WTC11 (cell line): ENCODE measurements at regions not wholly inside any gene's neighbourhood (a gene's known extent, or its start where the extent isn't known, plus 50 kb on each side); places are given as distances from the start of the nearest gene placed in this dataset.

Experiments
- ATAC-seq: fragments of 200-7000 bp; cut with Tn5 transposase; 2 replicates; pipeline ENCODE4 v1.10.0; 2021; ENCODE audit warnings: mild to moderate bottlenecking, moderate library complexity
- CTCF ChIA-PET: fragments of 300-600 bp; sonication (Branson Sonifier 250); formaldehyde crosslinking; loops from one replicate; lab custom pipeline; 2021; ENCODE audit warnings: antibody characterized with exemption; lab: Charles Lee
- POLR2A ChIA-PET: fragments of 350-600 bp; sonication (Branson Sonifier 250); formaldehyde crosslinking; loops from one replicate; lab custom pipeline; 2021; ENCODE audit warnings: antibody characterized with exemption; lab: Charles Lee
- DNase-seq: peaks from one replicate; pipeline ENCODE4 v3.0.0; 2021; ENCODE audit warnings: low spot score
- H3K27ac Mint-ChIP-seq: 2 replicates; pipeline ENCODE4 v1.8.0; 2021; ENCODE audit warnings: mixed read lengths
- H3K27me3 Mint-ChIP-seq: 2 replicates; pipeline ENCODE4 v1.8.0; 2021; ENCODE audit warnings: low read depth, mild to moderate bottlenecking, moderate library complexity, mixed read lengths
- H3K36me3 Mint-ChIP-seq: 2 replicates; pipeline ENCODE4 v1.8.0; 2021; ENCODE audit warnings: mixed read lengths
- H3K4me1 Mint-ChIP-seq: 2 replicates; pipeline ENCODE4 v1.8.0; 2022; ENCODE audit warnings: mixed read lengths
- H3K4me3 Mint-ChIP-seq: 2 replicates; pipeline ENCODE4 v1.8.0; 2021; ENCODE audit warnings: mild to moderate bottlenecking, moderate library complexity, mixed read lengths
- H3K9me3 Mint-ChIP-seq: 2 replicates; pipeline ENCODE4 v1.8.0; 2021; ENCODE audit warnings: mixed read lengths
- GABPB1 ChIP-seq: sonication (generic); formaldehyde crosslinking; IDR thresholded peaks from 2 replicates; pipeline ENCODE4 v1.8.1; 2023; ENCODE audit warnings: mild to moderate bottlenecking, missing genetic modification reagents
- MYBL2 ChIP-seq: sonication (generic); formaldehyde crosslinking; IDR thresholded peaks from 2 replicates; pipeline ENCODE4 v1.8.1; 2023; ENCODE audit warnings: mild to moderate bottlenecking, moderate library complexity, missing genetic modification reagents
- NFE2L1 ChIP-seq: sonication (generic); formaldehyde crosslinking; IDR thresholded peaks from 2 replicates; pipeline ENCODE4 v1.8.1; 2023; ENCODE audit warnings: missing genetic modification reagents
- NFYB ChIP-seq: sonication (generic); formaldehyde crosslinking; conservative IDR thresholded peaks from 2 replicates; pipeline ENCODE4 v1.8.0; 2022; ENCODE audit warnings: low read depth, missing genetic modification reagents
- NR3C1 ChIP-seq: sonication (generic); formaldehyde crosslinking; conservative IDR thresholded peaks from 2 replicates; pipeline ENCODE4 v1.8.1; 2023; ENCODE audit warnings: low read depth, mild to moderate bottlenecking, missing genetic modification reagents
- TEAD1 ChIP-seq: sonication (generic); formaldehyde crosslinking; IDR thresholded peaks from 2 replicates; pipeline ENCODE4 v1.8.0; 2022; ENCODE audit warnings: mild to moderate bottlenecking, missing genetic modification reagents
- TP53 ChIP-seq: sonication (generic); formaldehyde crosslinking; IDR thresholded peaks from 2 replicates; pipeline ENCODE4 v1.8.1; 2023; ENCODE audit warnings: mild to moderate bottlenecking, missing genetic modification reagents
- ZNF219 ChIP-seq: sonication (generic); formaldehyde crosslinking; IDR thresholded peaks from 2 replicates; pipeline ENCODE4 v1.8.0; 2023; ENCODE audit warnings: missing genetic modification reagents, mild to moderate bottlenecking, borderline replicate concordance
- TF ChIP-seq, protein P1 (sequence below): fragments of 250-450 bp; sonication (Bioruptor Pico); IDR thresholded peaks from 2 replicates; pipeline ENCODE4 v1.9.0; 2021; ENCODE audit warnings: mild to moderate bottlenecking
- TF ChIP-seq, protein P2 (sequence below): sonication (generic); formaldehyde crosslinking; conservative IDR thresholded peaks from 2 replicates; pipeline ENCODE4 v1.8.1; 2022; ENCODE audit warnings: mild to moderate bottlenecking, missing genetic modification reagents
- TF ChIP-seq, protein P3 (sequence below): sonication (generic); formaldehyde crosslinking; IDR thresholded peaks from 2 replicates; pipeline ENCODE4 v1.8.0; 2022; ENCODE audit warnings: mild to moderate bottlenecking, missing genetic modification reagents
- TF ChIP-seq, protein P4 (sequence below): sonication (generic); formaldehyde crosslinking; IDR thresholded peaks from 2 replicates; pipeline ENCODE4 v1.8.1; 2023; ENCODE audit warnings: mild to moderate bottlenecking, missing genetic modification reagents, moderate library complexity
- TF ChIP-seq, protein P5 (sequence below): sonication (generic); formaldehyde crosslinking; IDR thresholded peaks from 2 replicates; pipeline ENCODE4 v1.8.1; 2023; ENCODE audit warnings: mild to moderate bottlenecking, missing genetic modification reagents
- TF ChIP-seq, protein P6 (sequence below): sonication (generic); formaldehyde crosslinking; IDR thresholded peaks from 2 replicates; pipeline ENCODE4 v1.8.0; 2023; ENCODE audit warnings: missing genetic modification reagents, mild to moderate bottlenecking, borderline replicate concordance
- TF ChIP-seq, protein P7 (sequence below): sonication (generic); formaldehyde crosslinking; IDR thresholded peaks from 2 replicates; pipeline ENCODE4 v1.8.0; 2022; ENCODE audit warnings: mild to moderate bottlenecking, missing genetic modification reagents
- TF ChIP-seq, protein P8 (sequence below): sonication (generic); formaldehyde crosslinking; conservative IDR thresholded peaks from 2 replicates; pipeline ENCODE4 v1.8.1; 2023; ENCODE audit warnings: mild to moderate bottlenecking, low read depth, missing genetic modification reagents, moderate library complexity

DNA sequence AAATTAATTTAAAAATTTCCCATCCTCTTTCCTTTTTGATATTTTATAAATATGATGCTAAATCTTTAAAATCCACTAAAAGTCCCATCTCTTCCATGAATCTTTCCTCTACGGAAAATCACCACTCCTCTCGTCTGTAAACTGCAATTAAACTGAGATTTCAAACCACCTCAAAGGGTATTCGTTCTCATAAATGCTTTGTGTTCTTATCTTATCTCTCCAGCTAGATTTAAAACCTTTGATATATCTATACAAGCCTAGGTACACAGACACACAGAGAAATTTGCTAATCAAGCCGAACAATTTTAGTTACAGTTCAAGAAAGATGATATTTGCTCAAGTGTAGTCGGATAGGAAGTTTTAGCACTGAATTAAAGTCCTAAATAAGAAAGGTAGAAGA is 214.6 kb upstream of the PRDM1 start (continued):
- TF ChIP-seq, protein P1, sequence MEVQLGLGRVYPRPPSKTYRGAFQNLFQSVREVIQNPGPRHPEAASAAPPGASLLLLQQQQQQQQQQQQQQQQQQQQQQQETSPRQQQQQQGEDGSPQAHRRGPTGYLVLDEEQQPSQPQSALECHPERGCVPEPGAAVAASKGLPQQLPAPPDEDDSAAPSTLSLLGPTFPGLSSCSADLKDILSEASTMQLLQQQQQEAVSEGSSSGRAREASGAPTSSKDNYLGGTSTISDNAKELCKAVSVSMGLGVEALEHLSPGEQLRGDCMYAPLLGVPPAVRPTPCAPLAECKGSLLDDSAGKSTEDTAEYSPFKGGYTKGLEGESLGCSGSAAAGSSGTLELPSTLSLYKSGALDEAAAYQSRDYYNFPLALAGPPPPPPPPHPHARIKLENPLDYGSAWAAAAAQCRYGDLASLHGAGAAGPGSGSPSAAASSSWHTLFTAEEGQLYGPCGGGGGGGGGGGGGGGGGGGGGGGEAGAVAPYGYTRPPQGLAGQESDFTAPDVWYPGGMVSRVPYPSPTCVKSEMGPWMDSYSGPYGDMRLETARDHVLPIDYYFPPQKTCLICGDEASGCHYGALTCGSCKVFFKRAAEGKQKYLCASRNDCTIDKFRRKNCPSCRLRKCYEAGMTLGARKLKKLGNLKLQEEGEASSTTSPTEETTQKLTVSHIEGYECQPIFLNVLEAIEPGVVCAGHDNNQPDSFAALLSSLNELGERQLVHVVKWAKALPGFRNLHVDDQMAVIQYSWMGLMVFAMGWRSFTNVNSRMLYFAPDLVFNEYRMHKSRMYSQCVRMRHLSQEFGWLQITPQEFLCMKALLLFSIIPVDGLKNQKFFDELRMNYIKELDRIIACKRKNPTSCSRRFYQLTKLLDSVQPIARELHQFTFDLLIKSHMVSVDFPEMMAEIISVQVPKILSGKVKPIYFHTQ (CRISPR knock-in tag), result no peak
- TF ChIP-seq, protein P2, sequence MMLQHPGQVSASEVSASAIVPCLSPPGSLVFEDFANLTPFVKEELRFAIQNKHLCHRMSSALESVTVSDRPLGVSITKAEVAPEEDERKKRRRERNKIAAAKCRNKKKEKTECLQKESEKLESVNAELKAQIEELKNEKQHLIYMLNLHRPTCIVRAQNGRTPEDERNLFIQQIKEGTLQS, result no peak
- TF ChIP-seq, protein P3, sequence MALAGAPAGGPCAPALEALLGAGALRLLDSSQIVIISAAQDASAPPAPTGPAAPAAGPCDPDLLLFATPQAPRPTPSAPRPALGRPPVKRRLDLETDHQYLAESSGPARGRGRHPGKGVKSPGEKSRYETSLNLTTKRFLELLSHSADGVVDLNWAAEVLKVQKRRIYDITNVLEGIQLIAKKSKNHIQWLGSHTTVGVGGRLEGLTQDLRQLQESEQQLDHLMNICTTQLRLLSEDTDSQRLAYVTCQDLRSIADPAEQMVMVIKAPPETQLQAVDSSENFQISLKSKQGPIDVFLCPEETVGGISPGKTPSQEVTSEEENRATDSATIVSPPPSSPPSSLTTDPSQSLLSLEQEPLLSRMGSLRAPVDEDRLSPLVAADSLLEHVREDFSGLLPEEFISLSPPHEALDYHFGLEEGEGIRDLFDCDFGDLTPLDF (CRISPR knock-in tag), result no peak
- TF ChIP-seq GABPB1 (CRISPR knock-in tag) (no peak), MYBL2 (CRISPR knock-in tag) (no peak), NR3C1 (CRISPR knock-in tag) (no peak), TEAD1 (CRISPR knock-in tag) (no peak)
- TF ChIP-seq, protein P4, sequence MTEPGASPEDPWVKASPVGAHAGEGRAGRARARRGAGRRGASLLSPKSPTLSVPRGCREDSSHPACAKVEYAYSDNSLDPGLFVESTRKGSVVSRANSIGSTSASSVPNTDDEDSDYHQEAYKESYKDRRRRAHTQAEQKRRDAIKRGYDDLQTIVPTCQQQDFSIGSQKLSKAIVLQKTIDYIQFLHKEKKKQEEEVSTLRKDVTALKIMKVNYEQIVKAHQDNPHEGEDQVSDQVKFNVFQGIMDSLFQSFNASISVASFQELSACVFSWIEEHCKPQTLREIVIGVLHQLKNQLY (CRISPR knock-in tag), result no peak
- TF ChIP-seq, protein P5, sequence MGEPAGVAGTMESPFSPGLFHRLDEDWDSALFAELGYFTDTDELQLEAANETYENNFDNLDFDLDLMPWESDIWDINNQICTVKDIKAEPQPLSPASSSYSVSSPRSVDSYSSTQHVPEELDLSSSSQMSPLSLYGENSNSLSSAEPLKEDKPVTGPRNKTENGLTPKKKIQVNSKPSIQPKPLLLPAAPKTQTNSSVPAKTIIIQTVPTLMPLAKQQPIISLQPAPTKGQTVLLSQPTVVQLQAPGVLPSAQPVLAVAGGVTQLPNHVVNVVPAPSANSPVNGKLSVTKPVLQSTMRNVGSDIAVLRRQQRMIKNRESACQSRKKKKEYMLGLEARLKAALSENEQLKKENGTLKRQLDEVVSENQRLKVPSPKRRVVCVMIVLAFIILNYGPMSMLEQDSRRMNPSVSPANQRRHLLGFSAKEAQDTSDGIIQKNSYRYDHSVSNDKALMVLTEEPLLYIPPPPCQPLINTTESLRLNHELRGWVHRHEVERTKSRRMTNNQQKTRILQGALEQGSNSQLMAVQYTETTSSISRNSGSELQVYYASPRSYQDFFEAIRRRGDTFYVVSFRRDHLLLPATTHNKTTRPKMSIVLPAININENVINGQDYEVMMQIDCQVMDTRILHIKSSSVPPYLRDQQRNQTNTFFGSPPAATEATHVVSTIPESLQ (CRISPR knock-in tag), result no peak

DNA sequence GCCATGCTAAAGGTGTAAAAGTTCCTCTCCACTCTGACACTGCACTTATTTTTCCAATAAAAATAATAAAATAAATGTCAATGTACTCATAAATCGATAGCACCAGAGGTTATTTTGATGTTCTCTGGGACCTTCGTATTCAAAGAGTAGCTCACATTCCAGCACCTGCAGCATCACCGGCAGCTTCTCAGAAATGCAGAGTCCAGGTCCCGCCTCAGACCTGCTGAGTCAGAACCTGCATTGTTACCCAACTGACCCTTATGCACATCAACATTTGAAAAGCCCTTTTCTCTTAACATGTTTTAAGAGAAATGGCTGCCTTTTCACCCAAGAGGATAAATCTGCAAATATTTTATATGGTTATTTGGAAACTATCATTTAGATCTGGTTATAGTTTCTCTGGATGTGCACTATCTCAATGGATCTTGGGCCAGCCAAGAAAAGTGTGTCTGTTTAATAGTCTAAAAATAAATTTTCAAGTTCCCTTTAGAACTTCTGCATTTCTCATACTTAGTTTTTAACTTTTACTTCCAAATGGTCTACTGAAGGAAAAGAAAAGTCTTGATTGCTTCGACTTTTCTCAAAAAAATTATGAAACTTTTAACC is 216.2 kb upstream of the PRDM1 start:
- TF ChIP-seq, protein P6, sequence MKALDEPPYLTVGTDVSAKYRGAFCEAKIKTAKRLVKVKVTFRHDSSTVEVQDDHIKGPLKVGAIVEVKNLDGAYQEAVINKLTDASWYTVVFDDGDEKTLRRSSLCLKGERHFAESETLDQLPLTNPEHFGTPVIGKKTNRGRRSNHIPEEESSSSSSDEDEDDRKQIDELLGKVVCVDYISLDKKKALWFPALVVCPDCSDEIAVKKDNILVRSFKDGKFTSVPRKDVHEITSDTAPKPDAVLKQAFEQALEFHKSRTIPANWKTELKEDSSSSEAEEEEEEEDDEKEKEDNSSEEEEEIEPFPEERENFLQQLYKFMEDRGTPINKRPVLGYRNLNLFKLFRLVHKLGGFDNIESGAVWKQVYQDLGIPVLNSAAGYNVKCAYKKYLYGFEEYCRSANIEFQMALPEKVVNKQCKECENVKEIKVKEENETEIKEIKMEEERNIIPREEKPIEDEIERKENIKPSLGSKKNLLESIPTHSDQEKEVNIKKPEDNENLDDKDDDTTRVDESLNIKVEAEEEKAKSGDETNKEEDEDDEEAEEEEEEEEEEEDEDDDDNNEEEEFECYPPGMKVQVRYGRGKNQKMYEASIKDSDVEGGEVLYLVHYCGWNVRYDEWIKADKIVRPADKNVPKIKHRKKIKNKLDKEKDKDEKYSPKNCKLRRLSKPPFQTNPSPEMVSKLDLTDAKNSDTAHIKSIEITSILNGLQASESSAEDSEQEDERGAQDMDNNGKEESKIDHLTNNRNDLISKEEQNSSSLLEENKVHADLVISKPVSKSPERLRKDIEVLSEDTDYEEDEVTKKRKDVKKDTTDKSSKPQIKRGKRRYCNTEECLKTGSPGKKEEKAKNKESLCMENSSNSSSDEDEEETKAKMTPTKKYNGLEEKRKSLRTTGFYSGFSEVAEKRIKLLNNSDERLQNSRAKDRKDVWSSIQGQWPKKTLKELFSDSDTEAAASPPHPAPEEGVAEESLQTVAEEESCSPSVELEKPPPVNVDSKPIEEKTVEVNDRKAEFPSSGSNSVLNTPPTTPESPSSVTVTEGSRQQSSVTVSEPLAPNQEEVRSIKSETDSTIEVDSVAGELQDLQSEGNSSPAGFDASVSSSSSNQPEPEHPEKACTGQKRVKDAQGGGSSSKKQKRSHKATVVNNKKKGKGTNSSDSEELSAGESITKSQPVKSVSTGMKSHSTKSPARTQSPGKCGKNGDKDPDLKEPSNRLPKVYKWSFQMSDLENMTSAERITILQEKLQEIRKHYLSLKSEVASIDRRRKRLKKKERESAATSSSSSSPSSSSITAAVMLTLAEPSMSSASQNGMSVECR (CRISPR knock-in tag), result no peak
- TF ChIP-seq, protein P7, sequence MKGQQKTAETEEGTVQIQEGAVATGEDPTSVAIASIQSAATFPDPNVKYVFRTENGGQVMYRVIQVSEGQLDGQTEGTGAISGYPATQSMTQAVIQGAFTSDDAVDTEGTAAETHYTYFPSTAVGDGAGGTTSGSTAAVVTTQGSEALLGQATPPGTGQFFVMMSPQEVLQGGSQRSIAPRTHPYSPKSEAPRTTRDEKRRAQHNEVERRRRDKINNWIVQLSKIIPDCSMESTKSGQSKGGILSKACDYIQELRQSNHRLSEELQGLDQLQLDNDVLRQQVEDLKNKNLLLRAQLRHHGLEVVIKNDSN (CRISPR knock-in tag), result no peak
- TF ChIP-seq, protein P8, sequence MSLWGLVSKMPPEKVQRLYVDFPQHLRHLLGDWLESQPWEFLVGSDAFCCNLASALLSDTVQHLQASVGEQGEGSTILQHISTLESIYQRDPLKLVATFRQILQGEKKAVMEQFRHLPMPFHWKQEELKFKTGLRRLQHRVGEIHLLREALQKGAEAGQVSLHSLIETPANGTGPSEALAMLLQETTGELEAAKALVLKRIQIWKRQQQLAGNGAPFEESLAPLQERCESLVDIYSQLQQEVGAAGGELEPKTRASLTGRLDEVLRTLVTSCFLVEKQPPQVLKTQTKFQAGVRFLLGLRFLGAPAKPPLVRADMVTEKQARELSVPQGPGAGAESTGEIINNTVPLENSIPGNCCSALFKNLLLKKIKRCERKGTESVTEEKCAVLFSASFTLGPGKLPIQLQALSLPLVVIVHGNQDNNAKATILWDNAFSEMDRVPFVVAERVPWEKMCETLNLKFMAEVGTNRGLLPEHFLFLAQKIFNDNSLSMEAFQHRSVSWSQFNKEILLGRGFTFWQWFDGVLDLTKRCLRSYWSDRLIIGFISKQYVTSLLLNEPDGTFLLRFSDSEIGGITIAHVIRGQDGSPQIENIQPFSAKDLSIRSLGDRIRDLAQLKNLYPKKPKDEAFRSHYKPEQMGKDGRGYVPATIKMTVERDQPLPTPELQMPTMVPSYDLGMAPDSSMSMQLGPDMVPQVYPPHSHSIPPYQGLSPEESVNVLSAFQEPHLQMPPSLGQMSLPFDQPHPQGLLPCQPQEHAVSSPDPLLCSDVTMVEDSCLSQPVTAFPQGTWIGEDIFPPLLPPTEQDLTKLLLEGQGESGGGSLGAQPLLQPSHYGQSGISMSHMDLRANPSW (CRISPR knock-in tag), result no peak
- TF ChIP-seq NFYB (CRISPR knock-in tag) (no peak), ZNF219 (no peak), NFE2L1 (CRISPR knock-in tag) (peak; percentile 64), TP53 (CRISPR knock-in tag) (no peak)
- TF ChIP-seq, protein P3 (CRISPR knock-in tag), result no peak
- Mint-ChIP-seq H3K27me3 (no peaks in the 10 kb centered on the region; the same call in 1 of the 2 replicates), H3K27ac (no peak overlapping the region), H3K4me3 (no peak overlapping the region), H3K9me3 (peaks cover 21% of the 10 kb centered on the region), H3K36me3 (no peaks in the 10 kb centered on the region), H3K4me1 (peaks cover 29% of the 10 kb centered on the region)
- ChIA-PET POLR2A (no interaction called here), CTCF (interaction anchor here (0.8 to 1.4 kb wide), 3 partner anchors 34 to 300 kb away, joined by 3 to 4 read pairs (median 3); no protein-coding TSS in a partner anchor)
- ATAC-seq, result peak; percentile 85
- peak; percentile 23 for DNase-seq
